Endothelial cell of umbilical vein (primary cell): ENCODE measurements at regions not wholly inside any gene's neighbourhood (a gene's known extent, or its start where the extent isn't known, plus 50 kb on each side); places are given as distances from the start of the nearest gene placed in this dataset.

Experiments
- BruUV-seq: library from RNA; stranded (reverse); fragments of 400-500 nt; replicated peaks from 2 replicates; lab custom pipeline; 2021; lab: Mats Ljungman, UMichigan
- CTCF ChIA-PET: fragments of 300-600, 350-600 bp; sonication (Branson Sonifier 250); formaldehyde crosslinking; loops from one replicate; lab custom pipeline; 2021; ENCODE audit warnings: antibody characterized with exemption, inconsistent platforms; lab: Charles Lee
- POLR2A ChIA-PET: fragments of 300-600, 350-600 bp; sonication (Branson Sonifier 250); formaldehyde crosslinking; loops from one replicate; lab custom pipeline; 2021; ENCODE audit warnings: antibody characterized with exemption, inconsistent platforms; lab: Charles Lee
- DNase-seq: peaks from one replicate; pipeline ENCODE4 v3.0.0-alpha.2; 2011; ENCODE audit warnings: low read depth, low spot score
- FAIRE-seq: peaks from 2 replicates; lab custom pipeline; 2011; peaks lifted over from hg19 to GRCh38; lab: Jason Lieb, UNC
- H2AFZ ChIP-seq: 2 replicates; pipeline ENCODE4 v1.6.0; 2012; ENCODE audit warnings: low read depth, low read length, control low read depth, inconsistent platforms
- H3K27ac ChIP-seq: 2 replicates; pipeline ENCODE4 v1.5.1; 2011; ENCODE audit warnings: low read depth, mild to moderate bottlenecking, control low read depth, low read length, moderate library complexity; ENCODE audit not compliant: insufficient read depth
- H3K27me3 ChIP-seq, 2 experiments: 2 replicates each; pipeline versions ENCODE4 v1.6.0 to v1.6.1; 2011; ENCODE audit warnings: low read length in 2 of 2, mixed read lengths in 1 of 2; ENCODE audit not compliant: control insufficient read depth in 2 of 2, insufficient read depth in 2 of 2
- H3K36me3 ChIP-seq, 2 experiments: 2 replicates in 1 of 2; 3 replicates in 1 of 2; pipeline ENCODE4 v1.5.1; 2011; ENCODE audit warnings: low read length in 2 of 2, mild to moderate bottlenecking in 1 of 2, moderate library complexity in 1 of 2; ENCODE audit not compliant: control insufficient read depth in 2 of 2, insufficient read depth in 2 of 2; ENCODE audit errors: extremely low read depth in 1 of 2
- H3K4me1 ChIP-seq: 3 replicates; pipeline ENCODE4 v1.5.1; 2011; ENCODE audit warnings: mild to moderate bottlenecking, low read length; ENCODE audit not compliant: control insufficient read depth, insufficient read depth; ENCODE audit errors: extremely low read depth
- H3K4me2 ChIP-seq: 2 replicates; pipeline ENCODE4 v1.6.1; 2011; ENCODE audit warnings: low read length, control low read depth, mixed read lengths; ENCODE audit not compliant: insufficient read depth
- H3K4me3 ChIP-seq, 3 experiments: fragments of 200-600 bp in 1 of 3; sonication (generic), shearing (Covaris generic) in 1 of 3; replicated peaks in 1 of 3; 2 replicates each; pipeline ENCODE4 v1.5.1; 2011 to 2016; ENCODE audit warnings: control low read depth in 3 of 3, low read length in 3 of 3, mild to moderate bottlenecking in 2 of 3, inconsistent platforms in 1 of 3, low read depth in 1 of 3, moderate library complexity in 1 of 3; ENCODE audit not compliant: insufficient read depth in 1 of 3
- H3K79me2 ChIP-seq: 2 replicates; pipeline ENCODE4 v1.6.0; 2012; ENCODE audit warnings: low read length, inconsistent platforms; ENCODE audit not compliant: control insufficient read depth, insufficient read depth
- H3K9ac ChIP-seq: replicated peaks from 2 replicates; pipeline ENCODE3; 2011; ENCODE audit warnings: low read length, control low read depth; ENCODE audit not compliant: insufficient read depth; ENCODE audit errors: extremely low read depth
- H3K9me1 ChIP-seq: replicated peaks from 3 replicates; pipeline ENCODE4 v1.6.0; 2011; ENCODE audit warnings: mild to moderate bottlenecking, low read length; ENCODE audit not compliant: control insufficient read depth, insufficient read depth; ENCODE audit errors: extremely low read depth
- H3K9me3 ChIP-seq: replicated peaks from 2 replicates; pipeline ENCODE4 v1.5.1; 2012; ENCODE audit warnings: low read length, inconsistent platforms; ENCODE audit not compliant: control insufficient read depth, insufficient read depth
- H4K20me1 ChIP-seq: replicated peaks from 2 replicates; pipeline ENCODE3; 2011; ENCODE audit warnings: mild to moderate bottlenecking, low read length; ENCODE audit not compliant: control insufficient read depth, insufficient read depth; ENCODE audit errors: extremely low read depth
- GATA2 ChIP-seq: IDR thresholded peaks from 2 replicates; pipeline ENCODE4 v1.7.0; 2011; ENCODE audit warnings: low read depth, mild to moderate bottlenecking, moderate library complexity, mixed read lengths, low read length; ENCODE audit not compliant: insufficient read length, insufficient read depth
- JUN ChIP-seq: IDR thresholded peaks from 2 replicates; pipeline ENCODE4 v1.6.1; 2011; ENCODE audit warnings: borderline replicate concordance, low read depth; ENCODE audit not compliant: insufficient read length, insufficient read depth
- POLR2A ChIP-seq: IDR thresholded peaks from 2 replicates; pipeline ENCODE4 v1.6.1; 2012; ENCODE audit warnings: low read depth, mild to moderate bottlenecking, control low read depth, low read length
- POLR2AphosphoS5 ChIP-seq: IDR thresholded peaks from 2 replicates; pipeline ENCODE4 v1.6.1; 2012; ENCODE audit warnings: low read depth, mild to moderate bottlenecking, control low read depth, low read length, moderate library complexity; ENCODE audit not compliant: insufficient read depth
- dilution Hi-C: fragments of 300-500 bp; cut with MboI; formaldehyde crosslinking; loops from one replicate; pipeline ENCODE4 v1.15.0; 2019; ENCODE audit warnings: low sequenced_read_pairs; ENCODE audit not compliant: extremely low pct_ligation_motif_present
- intact Hi-C: fragments of 100-400 bp; cut with micrococcal nuclease; formaldehyde crosslinking; loops from one replicate; pipeline ENCODE4 v1.10.0; 2022
- TF ChIP-seq, protein P1 (sequence below), 2 donors: IDR thresholded peaks; 1 replicate in 1 of 2; 2 replicates in 1 of 2; pipeline ENCODE4 v1.5.1; 2011; ENCODE audit warnings: low read length in 2 of 2, mild to moderate bottlenecking in 2 of 2, moderate library complexity in 2 of 2, control low read depth in 1 of 2, inconsistent platforms in 1 of 2, low read depth in 1 of 2; ENCODE audit not compliant: insufficient read depth in 1 of 2; ENCODE audit errors: extremely low read depth in 1 of 2
- TF ChIP-seq, protein P2 (sequence below): IDR thresholded peaks from 2 replicates; pipeline ENCODE4 v1.6.1; 2011; ENCODE audit not compliant: insufficient read depth, insufficient read length

DNA sequence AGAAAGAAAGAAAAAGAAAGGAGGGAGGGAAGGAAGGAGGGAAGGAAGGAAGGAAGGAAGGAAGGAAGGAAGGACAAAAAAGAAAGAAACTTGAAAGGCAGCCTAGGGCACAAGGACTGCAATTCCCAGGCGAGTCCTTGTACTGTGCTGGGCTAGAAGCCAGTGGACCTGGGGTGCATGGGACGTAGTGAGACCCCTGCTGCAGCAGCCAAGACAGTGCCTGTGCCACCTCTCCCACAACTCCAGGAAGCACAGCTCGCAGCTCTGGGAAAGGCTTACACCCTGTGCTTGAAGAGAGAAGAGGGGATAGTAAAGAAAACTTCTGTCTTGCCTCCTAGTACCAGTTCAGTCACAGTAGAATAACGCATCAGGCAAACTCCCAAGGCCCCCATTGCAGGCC lies 227.9 kb upstream of the CDH7 start:
- no peak for FAIRE-seq
- CTCF ChIA-PET, result no interaction called here

DNA sequence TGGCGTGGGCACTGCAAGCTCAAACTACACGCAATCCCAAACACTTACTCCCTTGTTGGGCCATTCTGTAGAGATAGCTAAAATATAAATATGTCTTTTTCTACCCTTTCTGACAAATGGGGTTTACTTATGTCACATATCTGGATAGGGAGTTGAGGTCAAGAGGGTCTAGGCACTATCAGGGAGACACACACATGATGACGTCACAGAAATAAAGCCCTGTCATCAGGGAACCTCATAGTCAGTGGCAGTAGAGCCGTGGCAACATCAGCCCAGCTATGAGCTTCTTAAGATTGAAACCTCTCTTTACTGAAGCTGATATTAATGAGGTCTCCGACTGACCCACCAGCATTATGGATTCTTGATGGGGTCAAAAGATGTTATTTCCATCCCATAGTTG lies 234.6 kb upstream of the CDH7 start:
- no peak overlapping the region for H3K27ac ChIP-seq
- no peak overlapping the region for H3K4me2 ChIP-seq
- H4K20me1 ChIP-seq, result no peaks in the 10 kb centered on the region
- no peak overlapping the region for H2AFZ ChIP-seq
- ChIA-PET POLR2A (no interaction called here), CTCF (no interaction called here)
- H3K27me3 ChIP-seq, result no peaks in the 10 kb centered on the region
- no peaks in the 10 kb centered on the region for H3K4me1 ChIP-seq
- no peak overlapping the region for H3K4me3 ChIP-seq
- no peak for FAIRE-seq
- TF ChIP-seq, protein P1, sequence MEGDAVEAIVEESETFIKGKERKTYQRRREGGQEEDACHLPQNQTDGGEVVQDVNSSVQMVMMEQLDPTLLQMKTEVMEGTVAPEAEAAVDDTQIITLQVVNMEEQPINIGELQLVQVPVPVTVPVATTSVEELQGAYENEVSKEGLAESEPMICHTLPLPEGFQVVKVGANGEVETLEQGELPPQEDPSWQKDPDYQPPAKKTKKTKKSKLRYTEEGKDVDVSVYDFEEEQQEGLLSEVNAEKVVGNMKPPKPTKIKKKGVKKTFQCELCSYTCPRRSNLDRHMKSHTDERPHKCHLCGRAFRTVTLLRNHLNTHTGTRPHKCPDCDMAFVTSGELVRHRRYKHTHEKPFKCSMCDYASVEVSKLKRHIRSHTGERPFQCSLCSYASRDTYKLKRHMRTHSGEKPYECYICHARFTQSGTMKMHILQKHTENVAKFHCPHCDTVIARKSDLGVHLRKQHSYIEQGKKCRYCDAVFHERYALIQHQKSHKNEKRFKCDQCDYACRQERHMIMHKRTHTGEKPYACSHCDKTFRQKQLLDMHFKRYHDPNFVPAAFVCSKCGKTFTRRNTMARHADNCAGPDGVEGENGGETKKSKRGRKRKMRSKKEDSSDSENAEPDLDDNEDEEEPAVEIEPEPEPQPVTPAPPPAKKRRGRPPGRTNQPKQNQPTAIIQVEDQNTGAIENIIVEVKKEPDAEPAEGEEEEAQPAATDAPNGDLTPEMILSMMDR (IDR thresholded peaks at IDR 0.05; ENCODE audit: extremely low read depth in 1 of 2, insufficient read depth in 1 of 2, low read depth in 1 of 2, low read length in 2 of 2), result no peak
- intact Hi-C loops (no loop called here), dilution Hi-C loops (no loop called here)
- no peaks in the 10 kb centered on the region for H3K9me1 ChIP-seq
- H3K9me3 ChIP-seq, result no peaks in the 10 kb centered on the region
- no peak for DNase-seq
- no peaks in the 10 kb centered on the region for H3K79me2 ChIP-seq
- H3K36me3 ChIP-seq, result no peaks in the 10 kb centered on the region
- no peak overlapping the region for H3K9ac ChIP-seq
- no TSS peak for BruUV-seq

More for the DNA sequence above, 227.9 kb upstream of the CDH7 start:
- BruUV-seq, result no TSS peak
- no peak for DNase-seq
- TF ChIP-seq JUN (no peak), POLR2A (no peak), POLR2AphosphoS5 (no peak), GATA2 (no peak)
- TF ChIP-seq, protein P2, sequence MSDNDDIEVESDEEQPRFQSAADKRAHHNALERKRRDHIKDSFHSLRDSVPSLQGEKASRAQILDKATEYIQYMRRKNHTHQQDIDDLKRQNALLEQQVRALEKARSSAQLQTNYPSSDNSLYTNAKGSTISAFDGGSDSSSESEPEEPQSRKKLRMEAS, result no peak
- Histone ChIP-seq H3K9me1 (no peaks in the 10 kb centered on the region), H3K36me3 (no peaks in the 10 kb centered on the region), H3K79me2 (no peaks in the 10 kb centered on the region), H3K4me3 (no peak overlapping the region), H4K20me1 (no peaks in the 10 kb centered on the region), H3K4me1 (no peaks in the 10 kb centered on the region), H3K4me2 (no peak overlapping the region), H2AFZ (no peak overlapping the region), H3K9ac (no peak overlapping the region), H3K27me3 (no peaks in the 10 kb centered on the region), H3K27ac (no peak overlapping the region), H3K9me3 (peaks cover 2% of the 10 kb centered on the region)
- intact Hi-C loops, result no loop called here
- dilution Hi-C loops, result no loop called here
- POLR2A ChIA-PET, result no interaction called here
